H9 (cell line): ENCODE measurements at regions not wholly inside any gene's neighbourhood (a gene's known extent, or its start where the extent isn't known, plus 50 kb on each side); places are given as distances from the start of the nearest gene placed in this dataset.

Experiments
- DNase-seq: peaks from one replicate; pipeline ENCODE4 v3.0.0-alpha.2; 2017
- H2AFZ ChIP-seq: one replicate; pipeline ENCODE4 v1.6.1; 2013; ENCODE audit warnings: mild to moderate bottlenecking, low read length, control low read depth, moderate library complexity
- H2AK5ac ChIP-seq: 2 replicates; pipeline ENCODE4 v1.6.1; 2013; ENCODE audit warnings: low read length, control low read depth, mixed read lengths; ENCODE audit not compliant: insufficient read length
- H2BK120ac ChIP-seq: one replicate; pipeline ENCODE4 v1.6.1; 2013; ENCODE audit warnings: low read depth, mild to moderate bottlenecking, low read length, control low read depth, inconsistent platforms; ENCODE audit not compliant: poor library complexity, severe bottlenecking
- H2BK12ac ChIP-seq: 2 replicates; pipeline ENCODE4 v1.6.1; 2013; ENCODE audit warnings: low read length, control low read depth, mixed read lengths, low read depth; ENCODE audit not compliant: insufficient read length
- H2BK15ac ChIP-seq: 2 replicates; pipeline ENCODE4 v1.6.1; 2013; ENCODE audit warnings: low read depth, low read length, control low read depth
- H2BK20ac ChIP-seq: one replicate; pipeline ENCODE4 v1.6.1; 2013; ENCODE audit warnings: low read depth, mild to moderate bottlenecking, low read length, control low read depth, inconsistent platforms; ENCODE audit not compliant: poor library complexity, severe bottlenecking
- H2BK5ac ChIP-seq: 2 replicates; pipeline ENCODE4 v1.6.1; 2013; ENCODE audit warnings: low read length, control low read depth, mixed read lengths; ENCODE audit not compliant: insufficient read length
- H3K14ac ChIP-seq: 2 replicates; pipeline ENCODE4 v1.6.1; 2013; ENCODE audit warnings: low read length, control low read depth; ENCODE audit not compliant: insufficient read depth
- H3K18ac ChIP-seq: 2 replicates; pipeline ENCODE4 v1.6.1; 2013; ENCODE audit warnings: low read depth, mild to moderate bottlenecking, mixed read lengths, low read length, control low read depth; ENCODE audit not compliant: insufficient read length
- H3K23ac ChIP-seq: 2 replicates; pipeline ENCODE4 v1.6.1; 2013; ENCODE audit warnings: low read length, control low read depth, mixed read lengths, low read depth; ENCODE audit not compliant: insufficient read length
- H3K23me2 ChIP-seq: 2 replicates; pipeline ENCODE4 v1.6.1; 2013; ENCODE audit warnings: low read depth, mild to moderate bottlenecking, mixed read lengths, low read length, control low read depth; ENCODE audit not compliant: insufficient read length, poor library complexity, severe bottlenecking
- H3K27ac ChIP-seq: 2 replicates; pipeline ENCODE4 v1.5.1; 2013; ENCODE audit warnings: low read length, control low read depth, mixed read lengths, low read depth; ENCODE audit not compliant: insufficient read length
- H3K27me3 ChIP-seq: 2 replicates; pipeline ENCODE4 v1.6.1; 2013; ENCODE audit warnings: low read length, control low read depth, inconsistent platforms; ENCODE audit not compliant: insufficient read depth
- H3K4ac ChIP-seq: 2 replicates; pipeline ENCODE4 v1.6.1; 2013; ENCODE audit warnings: low read depth, mild to moderate bottlenecking, control low read depth, inconsistent platforms, low read length, moderate library complexity
- H3K4me1 ChIP-seq: 2 replicates; pipeline ENCODE4 v1.6.1; 2013; ENCODE audit warnings: low read length, control low read depth, inconsistent platforms; ENCODE audit not compliant: insufficient read depth
- H3K4me2 ChIP-seq: 2 replicates; pipeline ENCODE4 v1.6.1; 2013; ENCODE audit warnings: low read length, control low read depth, mixed read lengths; ENCODE audit not compliant: insufficient read length, insufficient read depth
- H3K56ac ChIP-seq: 2 replicates; pipeline ENCODE4 v1.6.1; 2013; ENCODE audit warnings: low read depth, mild to moderate bottlenecking, mixed read lengths, low read length, control low read depth; ENCODE audit not compliant: insufficient read length
- H3K79me1 ChIP-seq: 2 replicates; pipeline ENCODE4 v1.6.1; 2013; ENCODE audit warnings: low read depth, mild to moderate bottlenecking, moderate library complexity, low read length, control low read depth, inconsistent platforms; ENCODE audit not compliant: insufficient read depth, poor library complexity, severe bottlenecking
- H3K79me2 ChIP-seq: 2 replicates; pipeline ENCODE4 v1.6.1; 2013; ENCODE audit warnings: low read length, control low read depth, inconsistent platforms; ENCODE audit not compliant: insufficient read depth
- H3K9ac ChIP-seq: 2 replicates; pipeline ENCODE4 v1.6.1; 2013; ENCODE audit warnings: low read length, control low read depth, mixed read lengths; ENCODE audit not compliant: insufficient read length; ENCODE audit errors: extremely low read depth
- H3K9me3 ChIP-seq: one replicate; pipeline ENCODE4 v1.6.1; 2013; ENCODE audit warnings: low read depth, low read length, inconsistent platforms; ENCODE audit not compliant: control insufficient read depth
- H3T11ph ChIP-seq: one replicate; pipeline ENCODE4 v1.6.1; 2013; ENCODE audit warnings: mild to moderate bottlenecking, low read length, control low read depth, inconsistent platforms
- H4K20me1 ChIP-seq: one replicate; pipeline ENCODE4 v1.6.1; 2013; ENCODE audit not compliant: control insufficient read depth, insufficient read length, insufficient read depth
- H4K5ac ChIP-seq: 2 replicates; pipeline ENCODE4 v1.6.1; 2013; ENCODE audit warnings: low read depth, mild to moderate bottlenecking, mixed read lengths, low read length, control low read depth; ENCODE audit not compliant: insufficient read length
- H4K8ac ChIP-seq: replicated peaks from 2 replicates; pipeline ENCODE4 v1.6.1; 2013; ENCODE audit warnings: low read length, control low read depth, mixed read lengths, low read depth; ENCODE audit not compliant: insufficient read length
- H4K91ac ChIP-seq: 2 replicates; pipeline ENCODE4 v1.6.1; 2013; ENCODE audit warnings: low read depth, mild to moderate bottlenecking, moderate library complexity, mixed read lengths, low read length, control low read depth; ENCODE audit not compliant: insufficient read length
- H3K27ac Mint-ChIP-seq, 3 experiments: 2 replicates in 2 of 3; 3 replicates in 1 of 3; pipeline ENCODE4 v1.8.0; 2020 to 2021; ENCODE audit warnings: mixed read lengths in 3 of 3, mild to moderate bottlenecking in 1 of 3, moderate library complexity in 1 of 3
- H3K27me3 Mint-ChIP-seq: 2 replicates; pipeline ENCODE4 v1.8.0; 2021; ENCODE audit warnings: low read depth, mild to moderate bottlenecking, moderate library complexity, mixed read lengths
- H3K36me3 Mint-ChIP-seq, 3 experiments: 2 replicates in 2 of 3; 3 replicates in 1 of 3; pipeline ENCODE4 v1.8.0; 2020 to 2021; ENCODE audit warnings: low read depth in 3 of 3, mixed read lengths in 3 of 3; ENCODE audit not compliant: insufficient read depth in 1 of 3
- H3K4me1 Mint-ChIP-seq, 2 experiments: 2 replicates each; pipeline ENCODE4 v1.8.0; 2020; ENCODE audit warnings: mixed read lengths in 2 of 2
- H3K4me3 Mint-ChIP-seq, 2 experiments: 2 replicates in 1 of 2; 3 replicates in 1 of 2; pipeline ENCODE4 v1.8.0; 2020 to 2021; ENCODE audit warnings: mild to moderate bottlenecking in 2 of 2, mixed read lengths in 2 of 2, moderate library complexity in 1 of 2
- H3K9me3 Mint-ChIP-seq, 2 experiments: 2 replicates in 1 of 2; 3 replicates in 1 of 2; pipeline ENCODE4 v1.8.0; 2020; ENCODE audit warnings: mild to moderate bottlenecking in 2 of 2, mixed read lengths in 2 of 2, moderate library complexity in 1 of 2
- CTCF ChIP-seq: fragments of 200-600 bp; sonication (generic); conservative IDR thresholded peaks from 3 replicates; pipeline ENCODE4 v1.8.0; 2021; ENCODE audit warnings: antibody characterized with exemption, mild to moderate bottlenecking
- WGBS: extraction: QIAGEN DNeasy Blood & Tissue Kit; methylation state at CpG from one replicate; pipeline ENCODE4 v1.1.7; 2013; ENCODE audit warnings: missing lambda C conversion rate, low lambda C conversion rate, mixed read lengths; ENCODE audit not compliant: insufficient read length; ENCODE audit errors: extremely low coverage; 5-methylcytosine and 5-hydroxymethylcytosine counted together

- Histone ChIP-seq H3K79me2 (no peaks in the 10 kb centered on the region), H4K20me1 (no peaks in the 10 kb centered on the region), H3K9me3 (no peaks in the 10 kb centered on the region), H2BK20ac (no peak overlapping the region), H3K4me1 (peaks cover 4% of the 10 kb centered on the region; the same call in 1 of the 2 replicates), H3K9ac (no peak overlapping the region), H2AFZ (no peak overlapping the region), H4K8ac (no peak overlapping the region), H4K5ac (no peak overlapping the region), H2BK15ac (no peak overlapping the region), H3K27me3 (no peaks in the 10 kb centered on the region), H3K23me2 (no peaks in the 10 kb centered on the region), H3T11ph (no peak overlapping the region), H3K79me1 (no peaks in the 10 kb centered on the region), H3K18ac (no peak overlapping the region), H2AK5ac (no peak overlapping the region), H3K23ac (no peak overlapping the region), H3K4ac (no peak overlapping the region), H3K27ac (no peak overlapping the region), H3K4me2 (no peak overlapping the region), H3K56ac (no peak overlapping the region), H2BK120ac (no peak overlapping the region), H2BK5ac (no peak overlapping the region), H4K91ac (no peak overlapping the region), H3K14ac (no peak overlapping the region), H2BK12ac (no peak overlapping the region)
- H3K4me1 Mint-ChIP-seq: peaks cover 0 to 6% of the 10 kb centered on the region in 2 experiments; a peak in 3 of 4 replicates
- no peaks in the 10 kb centered on the region for H3K36me3 Mint-ChIP-seq
- DNase-seq: no peak
- H3K27ac Mint-ChIP-seq: no peak overlapping the region
- H3K4me3 Mint-ChIP-seq: no peak overlapping the region
- no CpG with 5 or more reads among the region's 5 CpGs for WGBS
- H3K9me3 Mint-ChIP-seq: no peaks in the 10 kb centered on the region
- H3K27me3 Mint-ChIP-seq: peaks cover 5% of the 10 kb centered on the region
- no peak for TF ChIP-seq CTCF
Observed at GRCh38 chr13:78976696-78977095, 317.7 kb upstream of the OBI1 start.
